GM12865 (cell line): ENCODE measurements at regions not wholly inside any gene's neighbourhood (a gene's known extent, or its start where the extent isn't known, plus 50 kb on each side); places are given as distances from the start of the nearest gene placed in this dataset.

Source experiments
- DNase-seq: peaks from one replicate; pipeline ENCODE4 v3.0.0; 2010; ENCODE audit warnings: low read depth
- H3K4me3 ChIP-seq: 2 replicates; pipeline ENCODE4 v1.5.1; 2011; ENCODE audit warnings: mild to moderate bottlenecking, low read depth, low read length, control low read depth
- CTCF ChIP-seq: IDR thresholded peaks from 2 replicates; pipeline ENCODE4 v1.5.1; 2011; ENCODE audit warnings: low read length, control low read depth, low read depth, inconsistent platforms; ENCODE audit not compliant: insufficient read depth; ENCODE audit errors: missing control alignments

GRCh38 chr3:132154619-132155018 is 119.8 kb upstream of the CPNE4 start:
- no peak for DNase-seq
- no peak overlapping the region for H3K4me3 ChIP-seq
- no peak for TF ChIP-seq CTCF

GRCh38 chr3:132159145-132159544 is 124.3 kb upstream of the CPNE4 start:
- DNase-seq = no peak
- no peak overlapping the region for H3K4me3 ChIP-seq
- TF ChIP-seq CTCF = no peak

GRCh38 chr3:132160198-132160597 is 125.4 kb upstream of the CPNE4 start:
- no peak overlapping the region for H3K4me3 ChIP-seq
- no peak for TF ChIP-seq CTCF
- no peak for DNase-seq

GRCh38 chr3:132161608-132162007 is 126.8 kb upstream of the CPNE4 start:
- DNase-seq = no peak
- H3K4me3 ChIP-seq = no peak overlapping the region
- no peak for TF ChIP-seq CTCF

GRCh38 chr3:132164469-132165092 is 129.8 kb upstream of the CPNE4 start:
- no peak overlapping the region for H3K4me3 ChIP-seq
- no peak for TF ChIP-seq CTCF
- DNase-seq = no peak

- no peak for TF ChIP-seq CTCF
- DNase-seq = no peak
- no peak overlapping the region for H3K4me3 ChIP-seq
These were observed 133.1 kb upstream of the CPNE4 start for GRCh38 chr3:132167870-132168269.

GRCh38 chr3:132174500-132174899 is 139.7 kb upstream of the CPNE4 start:
- TF ChIP-seq CTCF = no peak
- H3K4me3 ChIP-seq = no peak overlapping the region
- DNase-seq = no peak
